Heart right ventricle (tissue), 16 donors: ENCODE measurements at regions not wholly inside any gene's neighbourhood (a gene's known extent, or its start where the extent isn't known, plus 50 kb on each side); places are given as distances from the start of the nearest gene placed in this dataset.
"Not testable (repeated sequence)": the region's sequence is repeated elsewhere in the genome, so short reads cannot be mapped to it uniquely, and the experiment has no call there.

Source experiments
- ATAC-seq, 8 donors: fragments of 200-7000 bp; cut with Tn5 transposase; one replicate each; pipeline ENCODE4 v1.9.1; 2020; ENCODE audit warnings: mild to moderate bottlenecking in 8 of 8, moderate library complexity in 8 of 8, moderate number of reproducible peaks in 1 of 8
- DNase-seq, 2 donors: peaks; one replicate each; pipeline ENCODE4 v3.0.0-alpha.2; 2020
- H3K27ac ChIP-seq, 10 donors: fragments of 200-600 bp; sonication (generic) in 2 of 10; one replicate each; pipeline versions ENCODE4 v1.5.0 to v1.8.0; 2020 to 2022; ENCODE audit warnings: mild to moderate bottlenecking in 3 of 10
- H3K27me3 ChIP-seq, 7 donors: fragments of 200-600 bp; one replicate each; pipeline ENCODE4 v1.8.0; 2021 to 2022; ENCODE audit warnings: mild to moderate bottlenecking in 2 of 7
- H3K36me3 ChIP-seq, 9 donors: fragments of 200-600 bp; sonication (generic) in 1 of 9; one replicate each; pipeline versions ENCODE4 v1.5.0 to v1.8.0; 2020 to 2022; ENCODE audit warnings: mild to moderate bottlenecking in 2 of 9
- H3K4me1 ChIP-seq, 9 donors: fragments of 200-600 bp; sonication (generic) in 1 of 9; one replicate each; pipeline versions ENCODE4 v1.5.0 to v1.8.0; 2020 to 2022; ENCODE audit warnings: mild to moderate bottlenecking in 4 of 9
- H3K4me3 ChIP-seq, 10 donors: fragments of 200-600 bp; sonication (generic) in 2 of 10; one replicate each; pipeline versions ENCODE4 v1.5.0 to v1.8.0; 2020 to 2022; ENCODE audit warnings: mild to moderate bottlenecking in 7 of 10, moderate library complexity in 2 of 10
- H3K9me3 ChIP-seq, 11 donors: fragments of 200-600 bp in 10 of 11; sonication (generic) in 2 of 11; one replicate each; pipeline versions ENCODE4 v1.5.0 to v1.8.0; 2013 to 2022; ENCODE audit warnings: mild to moderate bottlenecking in 2 of 11, control low read depth in 1 of 11, moderate library complexity in 1 of 11
- CTCF ChIP-seq, 9 donors: fragments of 200-600 bp; sonication (generic) in 2 of 9; IDR thresholded peaks; one replicate each; pipeline versions ENCODE4 v1.5.0 to v1.8.0; 2021 to 2022; ENCODE audit warnings: antibody characterized with exemption in 9 of 9, mild to moderate bottlenecking in 5 of 9, moderate library complexity in 1 of 9
- WGBS, 2 donors: extraction: QIAGEN DNeasy Blood & Tissue Kit; methylation state at CpG; one replicate each; pipeline ENCODE4 v1.1.7; 2013; ENCODE audit warnings: inconsistent platforms in 1 of 2; 5-methylcytosine and 5-hydroxymethylcytosine counted together
- intact Hi-C, 10 donors: fragments of 100-400 bp; cut with DNase I; formaldehyde crosslinking; loops; one replicate each; pipeline versions ENCODE4 v1.11.1 to v1.14.2; 2022
- donor health status: Arrhythmogenic right ventricular cardiomyopathy.
- donor health status: ischemic (EF 13 %, LVEDD 7.1; RV severe dilation, severe dysfunction).
- donor health status: healthy with polysubstance abuse.
- donor health status: DM: no; HTN: yes; CAD: no.
- donor health status: DM: no; HTN: no; CAD: no.
- donor health status: ischemic (EF 25% LVEDD 6.9; RV normal size, moderate dysfunction).
- donor health status: ischemic (EF 25% LVEDD 5.7; RV mildly dilated, moderate dysfunction).
- donor health status: healthy.
- donor health status: DM: yes; HTN: yes; CAD: no.
- donor health status: Ischemic cardiomyopathy.
- donor health status: ischemic (EF 35%, LVEDD 5.7; RV mildly dilated, moderate dysfunction).
- donor health status: nonischemic (EF 11% LVEDD 7.7; RV severe dilation, severe dysfunction).
- donor health status: DM: yes; HTN: yes; CAD: no.
- donor health status: PGD.
- donor health status: ischemic (EF 29% LVEDD 5.4; RV normal size, mild dysfunction).
- donor health status: nonischemic (EF 23%, LVEDD 6.1; RV moderate dilation, normal function).

DNA sequence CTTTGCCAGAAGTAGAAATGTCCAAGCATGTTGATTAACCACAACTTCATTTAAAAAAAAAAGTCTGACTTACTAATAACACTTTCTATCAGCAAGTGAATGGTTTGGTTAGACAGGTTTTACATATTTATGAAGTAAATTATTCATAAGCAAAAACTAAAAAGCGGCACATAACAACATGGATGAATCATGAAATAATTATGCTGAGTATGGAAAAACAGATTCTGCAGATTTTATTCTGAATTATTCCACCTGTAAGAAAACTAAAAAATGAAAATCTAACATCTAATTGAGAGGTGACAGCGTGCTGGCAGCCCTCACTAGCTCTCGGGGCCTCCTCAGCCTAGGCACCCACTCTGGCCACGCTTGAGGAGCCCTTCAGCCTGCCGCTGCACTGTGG, 173.5 kb downstream of the ADAM29 start:
- Histone ChIP-seq H3K9me3 (peaks cover 0 to 40% (median 0%) of the 10 kb centered on the region in 11 donors), H3K4me1 (no peaks in the 10 kb centered on the region), H3K36me3 (no peaks in the 10 kb centered on the region), H3K27me3 (no peaks in the 10 kb centered on the region), H3K4me3 (no peak overlapping the region), H3K27ac (no peak overlapping the region)
- no peak for DNase-seq
- WGBS, 2 donors, result 78 to 82% methylated on average over 5 of the region's 5 CpGs
- no peak for TF ChIP-seq CTCF (IDR thresholded peaks at IDR 0.05)
- no peak for ATAC-seq
- intact Hi-C loops, result no loop called here

DNA sequence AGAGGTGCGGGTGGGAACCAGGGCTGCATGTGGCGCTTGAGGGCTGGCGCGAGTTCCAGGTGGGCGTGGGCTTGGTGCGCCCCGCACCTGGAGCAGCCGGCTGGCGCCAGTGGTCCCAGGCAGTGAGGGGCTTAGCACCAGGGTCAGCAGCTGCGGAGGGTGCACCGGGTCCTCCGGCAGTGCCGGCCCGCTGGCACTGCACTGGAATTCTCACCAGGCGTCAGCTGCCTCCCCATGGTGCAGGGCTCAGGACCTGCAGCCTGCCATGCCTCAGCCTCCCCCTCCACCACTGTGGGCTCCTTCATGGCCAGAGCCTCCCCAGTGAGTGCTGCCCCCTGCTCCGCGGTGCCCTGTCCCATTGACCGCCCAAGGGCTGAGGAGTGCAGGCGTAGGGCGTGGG, 174.0 kb downstream of the ADAM29 start:
- Histone ChIP-seq H3K36me3 (no peaks in the 10 kb centered on the region), H3K4me1 (no peaks in the 10 kb centered on the region), H3K4me3 (no peak overlapping the region), H3K27ac (no peak overlapping the region), H3K9me3 (peaks cover 0 to 35% (median 0%) of the 10 kb centered on the region in 11 donors), H3K27me3 (no peaks in the 10 kb centered on the region)
- DNase-seq (no peak), ATAC-seq (no peak)
- no peak for TF ChIP-seq CTCF (IDR thresholded peaks at IDR 0.05)
- intact Hi-C loops, result no loop called here
- WGBS, 2 donors, result 78 to 90% methylated on average over 20 of the region's 20 CpGs

GRCh38 chr4:175093055-175093454, 174.9 kb downstream of the ADAM29 start:
- ATAC-seq, H3K27me3 ChIP-seq, H3K27ac ChIP-seq, H3K4me1 ChIP-seq, intact Hi-C loops, H3K36me3 ChIP-seq, DNase-seq, H3K4me3 ChIP-seq: not testable (repeated sequence)
- peaks cover 0 to 32% (median 0%) of the 10 kb centered on the region in 11 donors for H3K9me3 ChIP-seq
- 80 to 90% methylated on average over 9 of the region's 9 CpGs for WGBS, 2 donors

DNA sequence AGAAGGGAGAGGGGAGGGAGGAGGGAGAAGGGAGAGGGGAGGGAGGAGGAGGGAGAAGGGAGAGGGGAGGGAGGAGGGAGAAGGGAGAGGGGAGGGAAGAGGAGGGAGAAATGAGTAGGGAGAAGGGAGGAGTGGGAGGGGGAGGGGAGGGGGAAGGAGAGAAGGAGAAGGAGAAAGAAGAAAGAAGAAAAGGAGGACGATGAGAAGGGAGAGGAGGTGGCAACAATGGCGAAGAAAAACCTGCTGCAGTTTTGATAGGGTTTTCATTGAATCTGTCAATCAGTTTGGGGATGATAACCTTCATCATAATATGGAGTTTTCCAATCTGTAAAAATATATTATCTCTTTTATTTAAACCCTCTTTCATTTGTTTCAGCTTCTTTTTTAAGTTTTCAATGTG, 185.2 kb downstream of the ADAM29 start:
- TF ChIP-seq CTCF (IDR thresholded peaks at IDR 0.05), result no peak
- H3K4me3 ChIP-seq, result no peak overlapping the region
- peaks cover 0 to 10% (median 0%) of the 10 kb centered on the region in 11 donors for H3K9me3 ChIP-seq
- ATAC-seq (no peak), DNase-seq (no peak)
- intact Hi-C loops, result no loop called here
- H3K27ac ChIP-seq, result no peak overlapping the region
- H3K4me1 ChIP-seq, result no peaks in the 10 kb centered on the region
- WGBS, 2 donors, result 51 to 65% methylated on average over 2 of the region's 2 CpGs
- no peaks in the 10 kb centered on the region for H3K36me3 ChIP-seq
- no peaks in the 10 kb centered on the region for H3K27me3 ChIP-seq

DNA sequence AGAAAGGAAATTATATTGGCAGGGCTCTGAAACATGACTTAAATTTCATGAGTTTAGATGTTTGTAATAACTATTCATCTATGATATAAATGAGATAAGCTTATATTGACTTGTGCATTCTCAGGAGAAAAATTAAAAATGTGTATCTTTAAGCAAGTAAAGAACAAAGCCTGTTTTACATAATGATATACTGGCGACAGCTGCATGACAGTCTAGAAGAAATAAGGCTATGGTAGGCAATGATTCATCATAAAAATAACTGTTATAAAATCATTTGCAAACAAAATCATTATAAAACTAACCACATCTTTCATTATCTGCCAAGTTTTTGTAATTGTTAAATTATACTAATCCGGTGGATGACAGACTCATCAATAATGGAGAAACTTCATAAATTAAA, 188.1 kb downstream of the ADAM29 start:
- H3K9me3 ChIP-seq, result peaks cover 0 to 39% (median 16%) of the 10 kb centered on the region in 11 donors
- 68 to 81% methylated on average over 2 of the region's 2 CpGs for WGBS, 2 donors
- no peaks in the 10 kb centered on the region for H3K4me1 ChIP-seq
- DNase-seq (no peak), ATAC-seq (no peak)
- H3K4me3 ChIP-seq, result no peak overlapping the region
- no peak overlapping the region for H3K27ac ChIP-seq
- intact Hi-C loops, result no loop called here
- TF ChIP-seq CTCF (IDR thresholded peaks at IDR 0.05), result no peak
- no peaks in the 10 kb centered on the region for H3K27me3 ChIP-seq
- no peaks in the 10 kb centered on the region for H3K36me3 ChIP-seq
